ENCODE measurements at regions not wholly inside any gene's neighbourhood (a gene's known extent, or its start where the extent isn't known, plus 50 kb on each side); places are given as distances from the start of the nearest gene placed in this dataset.
A peak's percentile ranks its signal among the peaks of the same experiment; 100 is the strongest.
"Not testable (repeated sequence)": the region's sequence is repeated elsewhere in the genome, so short reads cannot be mapped to it uniquely, and the experiment has no call there.

- no peak for DNase-seq
Observed at GRCh38 chr2:104904889-104905288, 51.0 kb downstream of the POU3F3 start.

DNA sequence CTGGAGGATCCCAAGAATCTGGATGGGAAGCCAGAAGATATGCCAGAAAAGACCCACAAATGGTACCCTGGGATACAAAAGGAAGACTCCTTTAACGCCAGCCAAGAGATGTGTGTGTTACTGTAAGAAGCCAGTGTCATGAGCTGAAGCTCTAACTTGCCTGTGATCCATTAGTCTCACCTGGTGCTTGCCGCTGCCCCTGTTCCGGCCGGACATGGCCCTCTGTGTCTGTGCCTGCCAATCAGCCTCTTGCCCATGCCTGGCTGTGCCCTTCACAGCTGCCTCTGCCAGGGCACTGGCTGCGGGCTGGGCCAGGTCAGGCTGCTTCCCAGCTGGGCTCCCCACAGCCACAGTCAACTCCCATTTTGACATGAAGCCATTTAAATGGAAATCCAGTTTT, 55.4 kb downstream of the POU3F3 start:
- DNase-seq: no peak

DNA sequence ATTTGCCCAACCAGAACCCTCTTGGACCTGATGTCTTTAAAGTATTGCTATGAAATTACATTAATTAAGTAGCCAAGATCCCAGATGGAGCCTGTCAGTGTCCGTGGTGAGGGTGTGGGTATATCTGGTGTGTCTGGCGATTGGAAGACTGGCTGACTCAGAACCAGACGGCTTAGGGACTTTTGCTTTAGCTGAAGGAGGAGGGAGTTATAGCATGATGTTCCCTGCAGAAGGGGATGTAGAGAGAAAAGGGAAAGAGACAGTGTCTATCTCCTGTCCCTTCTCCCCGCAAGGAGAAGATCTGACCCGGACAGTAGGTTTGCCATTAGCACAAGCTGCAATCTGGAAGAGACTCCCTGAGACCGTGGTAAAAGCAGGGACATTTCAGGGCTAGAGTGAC, 60.6 kb downstream of the POU3F3 start:
- no peak for DNase-seq

DNA sequence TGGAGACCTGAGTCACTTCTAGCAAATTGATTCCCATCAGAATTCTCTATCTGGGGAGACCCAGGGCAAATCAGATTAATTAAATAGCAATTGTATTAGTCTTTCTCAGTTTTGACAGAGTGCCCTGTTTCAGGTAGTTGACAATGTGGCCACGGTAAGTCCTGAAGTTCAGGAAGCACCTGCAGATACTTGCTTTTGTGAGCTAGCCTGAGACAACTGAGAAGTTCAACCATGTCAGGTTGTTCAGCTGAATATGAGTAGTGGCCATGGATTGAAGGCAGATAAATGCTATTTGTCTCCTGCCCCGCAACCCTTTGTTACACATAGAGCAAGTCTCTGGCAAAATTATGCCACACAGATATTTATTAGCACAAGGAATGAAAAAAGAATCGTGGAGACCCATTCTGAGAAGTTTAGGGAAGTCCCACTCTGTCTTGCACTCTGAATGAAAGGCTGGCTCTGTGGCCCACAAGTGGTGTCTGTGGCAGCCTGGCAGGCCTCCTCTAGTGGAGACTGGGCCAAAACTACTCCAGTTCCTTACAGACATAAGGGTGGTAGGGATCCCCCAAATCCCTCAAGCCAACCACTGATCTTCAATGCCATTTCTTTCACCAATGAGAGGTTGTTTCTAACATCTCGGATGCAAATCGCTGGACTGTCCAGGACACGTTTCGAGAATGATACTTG, 61.3 kb downstream of the POU3F3 start:
- DNase-seq: no peak

DNA sequence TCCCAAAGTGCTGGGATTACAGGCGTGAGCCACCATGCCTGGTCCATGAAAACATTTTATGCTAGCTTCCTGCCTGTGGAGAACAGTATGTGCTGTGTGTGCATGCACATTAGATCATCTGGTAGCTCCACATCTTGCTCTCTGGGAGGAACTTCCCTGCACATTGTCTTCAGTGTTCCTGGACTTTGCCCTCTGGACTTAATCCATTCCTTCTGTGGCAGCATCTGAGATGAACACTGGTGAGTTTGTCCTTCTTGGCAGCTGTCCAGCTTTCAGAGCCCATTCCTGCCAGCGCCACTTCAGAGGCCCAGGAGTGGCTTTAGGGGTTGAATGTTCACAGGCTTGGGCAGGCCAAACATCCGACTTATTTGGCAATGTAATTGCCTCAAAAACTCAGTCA, 65.2 kb downstream of the POU3F3 start:
- no peak for DNase-seq

GRCh38 chr2:104923665-104924064, 69.8 kb downstream of the POU3F3 start:
- no peak for DNase-seq

DNA sequence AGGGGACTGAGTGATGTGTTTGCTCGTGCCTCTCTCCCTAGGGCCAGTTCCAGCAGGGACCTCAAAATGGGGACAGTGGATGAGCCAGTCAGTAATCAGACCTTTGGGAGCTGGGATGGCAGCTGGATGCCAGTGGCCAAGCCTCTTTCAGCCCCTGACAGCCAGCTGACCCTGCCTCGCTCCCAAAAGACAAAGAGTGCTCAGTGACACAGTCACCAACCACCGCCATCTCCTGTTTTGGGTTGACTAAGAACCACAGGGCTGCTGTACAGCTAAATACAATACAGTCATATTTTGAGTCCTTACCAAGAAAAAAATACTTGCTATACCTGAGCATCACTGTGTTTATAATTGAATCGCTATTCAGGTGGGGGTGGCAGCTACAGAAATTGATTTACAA, 75.7 kb downstream of the POU3F3 start:
- no peak for DNase-seq

DNA sequence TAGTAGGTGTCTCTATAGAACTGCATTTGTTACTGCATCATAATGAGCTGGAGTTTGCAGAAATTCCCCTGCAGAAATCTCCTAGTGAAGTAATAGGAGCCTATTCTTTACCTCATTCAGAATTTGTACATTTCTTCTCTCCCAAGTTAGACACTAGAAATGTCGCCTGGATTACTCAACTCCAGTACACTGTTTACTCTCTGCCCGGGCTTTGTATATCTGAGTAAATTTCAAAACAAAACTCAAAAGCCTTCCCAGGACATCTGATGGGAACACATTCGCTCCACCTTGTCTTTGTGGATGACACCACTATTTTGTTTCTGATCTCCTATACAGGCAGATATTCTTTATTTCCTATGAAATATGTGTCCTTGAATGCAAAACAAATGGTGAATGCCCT, 76.8 kb downstream of the POU3F3 start:
- DNase-seq: no peak

- no peak for DNase-seq
Observed at GRCh38 chr2:104932243-104932642, 78.3 kb downstream of the POU3F3 start.

DNA sequence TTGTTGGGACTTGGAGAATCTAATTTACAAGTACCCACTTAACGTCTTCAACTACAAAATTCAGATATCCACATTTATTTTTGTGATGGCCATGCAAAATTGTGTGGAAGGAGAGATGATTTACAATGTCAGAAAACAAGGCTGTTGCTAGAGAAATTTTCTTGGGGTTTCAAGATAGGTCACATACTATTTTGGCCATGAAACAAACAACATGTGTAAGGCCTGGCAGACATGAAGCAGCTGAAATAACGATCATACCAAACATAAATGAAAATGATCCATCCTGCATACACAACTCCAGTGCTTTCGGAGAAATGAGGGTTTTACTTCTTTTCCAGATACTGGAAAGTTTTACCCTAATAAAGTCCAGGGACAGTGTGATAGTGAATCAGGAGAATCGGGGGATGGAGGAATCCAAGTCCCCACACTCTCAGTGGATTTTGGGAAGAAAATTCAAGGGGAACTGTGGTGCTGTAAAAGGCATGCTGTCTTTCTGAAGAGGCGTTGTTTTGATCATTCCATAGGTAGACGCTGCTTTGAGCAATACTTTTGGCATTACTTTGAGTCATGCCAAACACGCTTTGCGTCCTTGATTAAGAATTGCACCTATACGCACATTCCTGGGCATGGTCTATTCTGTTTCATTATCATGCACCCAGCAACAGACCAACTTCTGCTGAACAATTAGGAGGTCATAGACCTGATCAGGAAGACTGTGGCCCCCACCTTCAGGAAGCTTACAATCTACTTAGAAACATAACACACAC, 79.4 kb downstream of the POU3F3 start:
- DNase-seq: no peak

DNA sequence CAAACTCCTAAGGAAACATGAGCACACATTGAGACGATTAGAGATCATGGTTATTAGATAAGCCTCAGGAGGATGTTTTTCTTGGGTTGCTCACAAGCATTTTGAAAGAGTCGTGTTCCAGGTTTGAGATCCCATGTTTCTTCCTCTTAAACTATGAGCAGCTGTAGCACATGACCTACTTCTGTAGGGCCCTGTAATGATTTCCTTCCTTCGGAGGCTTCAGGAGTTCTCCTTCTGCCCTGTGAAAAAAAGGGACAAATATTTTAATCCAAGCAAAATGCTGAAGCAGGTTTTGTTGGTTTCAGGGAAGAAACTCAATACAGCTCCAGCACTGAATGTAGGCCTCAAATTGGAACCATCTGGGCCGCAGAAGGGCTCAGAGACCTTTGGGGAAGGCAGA, 82.6 kb downstream of the POU3F3 start:
- no peak for DNase-seq

DNA sequence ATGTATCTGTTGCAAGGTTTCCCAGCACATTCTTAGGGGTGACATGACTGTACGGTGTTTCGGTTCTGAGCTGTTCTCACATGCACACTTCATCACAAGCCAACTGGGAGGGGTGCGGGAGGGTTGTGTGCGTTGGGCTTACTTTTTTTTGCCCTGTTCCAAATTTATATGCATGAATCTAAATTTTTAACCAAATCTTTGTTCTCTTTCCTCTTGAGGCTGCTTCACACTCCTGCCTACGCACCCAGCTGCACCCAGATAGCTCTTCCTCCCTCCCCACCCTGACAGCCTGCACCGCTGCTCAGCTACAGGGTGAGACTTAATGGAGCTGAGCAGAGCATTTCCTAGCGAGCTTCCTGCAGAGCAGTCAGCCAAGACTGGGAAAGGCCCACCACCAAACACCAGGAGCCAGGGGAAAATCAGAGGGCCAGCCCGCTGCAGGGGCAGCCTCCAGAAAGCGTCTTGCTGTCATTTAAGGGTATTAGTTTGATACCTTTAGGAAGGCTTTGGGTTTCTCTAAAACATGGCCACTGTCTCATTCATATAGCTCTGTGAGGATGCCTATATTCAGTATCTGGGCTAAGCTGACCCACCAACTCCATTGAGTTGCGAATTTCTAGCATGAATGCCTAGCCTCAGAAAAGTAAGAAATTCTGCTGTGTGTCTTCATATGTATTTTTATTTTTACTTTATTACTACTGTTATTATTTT, 84.5 kb downstream of the POU3F3 start:
- no peak for DNase-seq

- DNase-seq: no peak
Observed at GRCh38 chr2:104939570-104940217, 85.8 kb downstream of the POU3F3 start.

DNA sequence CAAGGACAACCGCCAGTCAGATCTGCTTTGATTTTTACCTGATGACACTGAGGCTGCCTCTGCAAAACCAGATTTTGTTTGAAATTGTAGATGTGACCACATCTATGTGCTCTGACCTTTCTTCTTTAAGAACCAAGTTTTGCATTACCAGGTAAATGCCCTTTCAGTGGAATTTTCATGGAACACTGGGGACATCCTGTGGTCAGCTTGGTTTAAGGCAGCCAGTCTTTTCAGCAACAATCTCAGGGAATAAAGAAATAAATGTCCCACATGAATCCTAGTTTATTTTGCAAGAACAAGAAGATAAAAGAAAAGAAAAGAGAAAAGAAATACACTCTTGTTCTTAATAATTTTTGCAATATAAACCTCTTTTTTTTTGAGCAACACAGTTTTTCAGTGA, 90.6 kb downstream of the POU3F3 start:
- no peak for DNase-seq

- DNase-seq: no peak
Observed at GRCh38 chr2:104945121-104945520, 91.2 kb downstream of the POU3F3 start.

- no peak for DNase-seq
Observed at GRCh38 chr2:104945866-104946265, 92.0 kb downstream of the POU3F3 start.

DNA sequence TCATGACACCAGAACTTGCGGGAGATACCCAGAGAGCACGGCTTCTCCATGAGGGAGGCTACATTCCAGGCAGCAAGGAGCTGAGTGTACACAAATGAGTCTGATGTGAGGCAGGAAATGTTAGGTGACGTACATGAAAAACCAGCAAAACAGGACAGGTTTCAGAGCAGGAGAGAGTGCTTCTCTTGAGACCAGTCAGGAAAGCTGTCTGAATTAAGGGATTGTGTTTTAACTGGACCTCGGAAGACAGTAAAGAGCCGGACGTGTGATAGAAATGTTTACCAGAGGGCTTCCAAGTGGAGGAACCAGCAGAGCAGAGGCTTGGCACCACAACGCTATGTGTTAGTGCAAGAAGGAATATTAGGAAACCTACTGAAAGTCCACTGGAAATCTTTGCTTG, 90.4 kb upstream of the MRPS9 start:
- DNase-seq: not testable (repeated sequence)

DNA sequence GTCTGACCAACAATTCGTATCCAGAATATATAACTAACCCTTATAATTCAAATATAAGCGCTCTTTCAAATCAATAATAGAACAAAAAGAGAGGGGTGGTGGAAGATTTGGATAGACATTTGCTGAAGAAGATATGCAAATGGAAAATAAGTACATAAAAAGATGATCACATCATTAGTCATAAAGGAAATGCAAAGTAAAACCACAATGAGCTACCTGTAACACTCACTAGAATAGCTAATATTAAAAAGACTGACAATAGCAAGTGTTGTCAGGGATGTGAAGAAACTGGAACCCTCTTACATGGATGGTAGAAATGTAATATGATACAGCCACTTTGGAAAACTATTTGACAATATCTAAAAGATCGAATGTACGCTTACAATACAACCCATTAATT, 84.9 kb upstream of the MRPS9 start:
- no peak for DNase-seq

- DNase-seq: no peak
Observed at GRCh38 chr2:104965900-104966299, 72.0 kb upstream of the MRPS9 start.

- DNase-seq: no peak
Observed at GRCh38 chr2:104969564-104969963, 68.3 kb upstream of the MRPS9 start.

GRCh38 chr2:104975371-104975770, 62.5 kb upstream of the MRPS9 start:
- no peak for DNase-seq

GRCh38 chr2:104975851-104976250, 62.0 kb upstream of the MRPS9 start:
- no peak for DNase-seq

DNA sequence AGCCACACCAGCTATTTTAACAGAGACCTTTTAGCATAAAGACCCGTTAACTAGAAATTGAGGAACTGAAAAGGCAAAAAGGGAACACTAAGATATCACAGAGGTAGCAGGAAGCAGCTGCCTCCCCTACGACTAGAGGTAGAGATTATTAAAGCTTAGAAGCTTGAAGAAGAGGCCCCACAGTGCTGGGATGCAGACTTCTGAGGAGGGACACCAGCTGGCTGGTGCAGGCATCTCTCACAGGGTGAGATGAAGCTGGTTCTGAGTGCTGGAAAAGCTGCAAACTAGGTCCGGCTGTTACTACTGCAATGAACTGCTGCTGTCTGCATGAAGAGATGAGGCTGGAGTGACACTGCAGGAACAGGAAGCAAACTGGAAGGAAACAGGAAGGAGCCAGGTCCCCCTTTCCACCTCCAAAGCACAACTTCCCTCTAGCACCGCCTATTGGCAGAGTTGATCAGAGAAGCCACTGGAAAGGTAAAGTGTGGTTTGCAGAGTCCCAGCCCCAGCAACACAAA, 61.2 kb upstream of the MRPS9 start:
- DNase-seq: peak; percentile 59
